HFF-Myc (cell line): ENCODE measurements at regions not wholly inside any gene's neighbourhood (a gene's known extent, or its start where the extent isn't known, plus 50 kb on each side); places are given as distances from the start of the nearest gene placed in this dataset.

ENCODE experiments used
- DNase-seq: peaks from one replicate; pipeline ENCODE4 v3.0.0-alpha.2; 2011; ENCODE audit warnings: low read depth; ENCODE audit errors: extremely low read depth
- H3K4me3 ChIP-seq: replicated peaks from 2 replicates; pipeline ENCODE4 v1.5.1; 2011; ENCODE audit warnings: low read depth, mild to moderate bottlenecking, control low read depth, low read length
- CTCF ChIP-seq: IDR thresholded peaks from 2 replicates; pipeline ENCODE4 v1.5.1; 2012; ENCODE audit warnings: mild to moderate bottlenecking, low read depth, low read length, control low read depth; ENCODE audit errors: missing control alignments

DNA sequence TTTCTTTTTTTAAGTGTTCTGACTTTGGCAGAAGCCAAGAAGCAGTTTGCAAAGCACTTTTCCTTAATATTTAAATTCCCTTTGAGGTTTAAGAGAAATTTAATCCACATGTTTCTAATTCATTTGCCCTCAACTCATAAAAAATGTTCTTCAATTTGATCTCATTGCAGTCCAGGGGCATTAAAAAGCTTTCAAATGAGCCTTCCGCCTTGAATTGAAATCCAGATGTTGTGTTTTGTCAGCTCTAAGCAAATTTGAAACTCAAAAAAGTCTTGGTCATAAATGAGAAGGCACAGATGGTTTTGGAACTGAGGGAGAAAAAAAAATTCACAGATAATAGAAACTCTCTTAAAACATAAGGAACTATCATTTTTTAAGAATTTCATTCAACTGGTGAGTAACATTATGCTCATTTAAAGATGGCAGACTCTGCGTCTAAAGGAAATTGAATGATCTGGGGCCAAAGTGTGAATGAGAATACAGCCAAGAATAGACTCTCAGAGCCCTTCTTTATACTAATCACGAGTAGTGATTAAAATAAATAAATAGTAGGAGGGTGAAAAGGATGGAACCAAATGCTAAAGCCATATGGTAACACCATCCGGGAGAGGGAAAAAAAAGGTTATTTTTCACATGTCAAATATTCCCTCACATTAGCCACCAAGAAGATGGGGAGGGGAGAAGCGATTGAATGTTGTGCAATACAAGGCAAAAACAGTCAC, 1304.7 kb downstream of the CDH8 start:
- no peak overlapping the region for H3K4me3 ChIP-seq
- DNase-seq = no peak
- TF ChIP-seq CTCF = no peak

GRCh38 chr16:60729051-60729450, 1307.2 kb downstream of the CDH8 start:
- no peak overlapping the region for H3K4me3 ChIP-seq
- TF ChIP-seq CTCF = no peak
- no peak for DNase-seq

DNA sequence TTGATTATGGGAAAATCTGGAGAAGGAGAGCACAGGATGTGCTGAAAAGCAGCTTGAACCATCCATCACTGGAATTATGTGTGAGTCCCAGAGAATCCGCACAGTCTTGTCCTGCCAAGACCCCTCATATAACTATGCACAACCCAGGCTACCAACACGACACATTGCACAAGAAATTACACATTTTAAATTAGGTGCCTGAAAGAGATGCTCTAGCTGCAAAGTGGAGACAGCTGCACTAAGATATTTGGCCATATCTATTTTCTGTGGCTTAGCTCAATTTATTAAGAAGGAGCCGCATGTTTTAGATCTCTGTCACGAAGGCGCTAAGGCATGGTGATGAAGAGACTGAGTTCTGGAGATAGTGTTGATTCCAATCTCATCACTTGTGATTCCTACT, 1308.4 kb downstream of the CDH8 start:
- TF ChIP-seq CTCF = no peak
- DNase-seq = no peak
- H3K4me3 ChIP-seq = no peak overlapping the region

- no peak for DNase-seq
- no peak overlapping the region for H3K4me3 ChIP-seq
- no peak for TF ChIP-seq CTCF
Measured at GRCh38 chr16:60720060-60720459, 1316.2 kb downstream of the CDH8 start.

- TF ChIP-seq CTCF = no peak
- DNase-seq = no peak
- no peak overlapping the region for H3K4me3 ChIP-seq
Measured at GRCh38 chr16:60717808-60718207, 1318.4 kb downstream of the CDH8 start.

- DNase-seq = no peak
- no peak for TF ChIP-seq CTCF
- H3K4me3 ChIP-seq = no peak overlapping the region
Measured at GRCh38 chr16:60712144-60712543, 1324.1 kb downstream of the CDH8 start.

GRCh38 chr16:60704726-60705125, 1331.5 kb downstream of the CDH8 start:
- no peak overlapping the region for H3K4me3 ChIP-seq
- DNase-seq = no peak
- TF ChIP-seq CTCF = no peak
